Right lobe of liver (tissue), 4 donors: ENCODE measurements at regions not wholly inside any gene's neighbourhood (a gene's known extent, or its start where the extent isn't known, plus 50 kb on each side); places are given as distances from the start of the nearest gene placed in this dataset.

Source experiments
- CTCF ChIP-seq, 4 donors: fragments of 200-600 bp in 3 of 4; fragments of 450-650 bp in 1 of 4; IDR thresholded peaks; one replicate each; pipeline versions ENCODE4 v1.5.1 to v1.8.0; 2016 to 2022; ENCODE audit warnings: antibody characterized with exemption in 4 of 4, mild to moderate bottlenecking in 2 of 4
- POLR2A ChIP-seq: fragments of 450-650 bp; IDR thresholded peaks from one replicate; pipeline ENCODE4 v1.6.1; 2017; ENCODE audit warnings: antibody characterized with exemption, mild to moderate bottlenecking
- donor health status: DM: no; HTN: no; CAD: no.
- donor health status: DM: no; HTN: no; CAD: no.
- donor health status: DM: no; HTN: yes; CAD: no.

GRCh38 chr3:35404571-35404970 lies 234.8 kb upstream of the ARPP21 start:
- no peak for TF ChIP-seq CTCF (IDR thresholded peaks at IDR 0.05)
- no peak for TF ChIP-seq POLR2A
